HG02759 (cell line): ENCODE measurements at regions not wholly inside any gene's neighbourhood (a gene's known extent, or its start where the extent isn't known, plus 50 kb on each side); places are given as distances from the start of the nearest gene placed in this dataset.
"Not testable (repeated sequence)": the region's sequence is repeated elsewhere in the genome, so short reads cannot be mapped to it uniquely, and the experiment has no call there.

ENCODE experiments used
- ATAC-seq: cut with Tn5 transposase; IDR thresholded peaks from one replicate; pipeline ENCODE4 v1.9.1; 2021; ENCODE audit warnings: mild to moderate bottlenecking, moderate library complexity; ENCODE audit not compliant: unreplicated experiment

DNA sequence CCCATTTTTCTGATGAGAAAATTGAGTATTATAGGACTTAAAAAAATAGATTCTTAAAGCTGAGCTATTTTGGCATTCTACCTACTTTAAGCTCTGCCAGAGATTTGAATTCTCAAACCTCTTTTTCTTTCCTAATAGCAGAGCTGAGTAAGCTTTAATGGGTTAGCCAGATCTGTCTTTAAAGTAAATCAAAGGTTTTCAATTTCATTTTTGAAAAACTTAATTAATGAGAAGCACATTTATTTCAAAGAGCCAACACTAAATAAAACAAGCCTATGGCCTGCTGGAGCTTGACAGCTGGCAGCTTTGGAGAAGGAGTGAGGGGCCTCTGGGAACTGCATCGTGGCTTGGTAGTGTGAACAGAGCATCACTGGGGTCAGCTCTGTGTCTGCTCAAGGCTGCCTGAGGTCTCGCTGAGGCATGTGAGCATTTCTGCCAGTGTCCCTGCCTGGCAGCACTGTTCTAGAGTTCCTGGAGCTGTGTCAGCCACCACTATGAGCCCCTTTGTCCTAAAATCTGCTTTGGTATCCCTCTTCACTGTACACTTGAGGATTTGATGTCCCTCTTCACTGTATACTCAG lies 50.4 kb upstream of the PRSS23 start:
- no peak for ATAC-seq

DNA sequence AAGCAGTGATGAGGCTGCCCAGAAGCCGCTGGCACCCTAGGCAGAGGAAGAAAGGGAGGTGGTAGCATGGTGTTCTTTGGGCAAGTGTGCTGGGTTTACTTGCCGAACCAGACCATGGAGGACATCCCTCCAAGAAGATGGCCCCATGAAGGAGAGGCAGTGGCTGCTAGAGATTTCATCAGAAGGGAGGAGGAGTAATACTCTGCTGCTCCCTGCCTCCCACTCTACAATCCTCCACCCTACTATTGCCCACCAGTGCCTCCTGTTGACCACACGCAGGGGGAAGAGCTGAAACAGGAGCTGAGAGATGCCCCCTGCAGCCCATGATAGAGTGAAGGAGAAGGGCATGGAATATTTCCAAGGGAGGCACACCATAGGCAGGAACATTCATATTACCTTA lies 51.0 kb upstream of the PRSS23 start:
- ATAC-seq = no peak

DNA sequence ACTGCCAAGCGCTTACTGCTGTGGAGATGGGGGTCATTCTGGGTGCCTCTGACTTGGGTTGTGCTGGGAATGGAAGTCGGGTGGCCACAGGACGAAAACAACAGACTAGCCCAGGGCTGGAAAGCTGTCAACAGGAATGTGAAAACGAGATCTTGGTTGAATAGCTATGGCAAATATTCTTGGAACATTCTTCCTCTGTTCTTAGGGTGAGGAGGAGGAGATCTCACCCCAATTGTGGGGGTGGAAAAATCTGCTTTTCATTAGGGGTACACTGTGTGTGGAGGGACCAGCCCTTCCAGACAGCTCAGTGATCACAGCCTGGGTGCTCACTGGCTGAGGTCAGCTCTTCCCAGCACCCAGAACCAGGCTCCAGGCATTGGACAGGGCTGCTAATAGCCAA lies 52.0 kb upstream of the PRSS23 start:
- ATAC-seq = no peak

DNA sequence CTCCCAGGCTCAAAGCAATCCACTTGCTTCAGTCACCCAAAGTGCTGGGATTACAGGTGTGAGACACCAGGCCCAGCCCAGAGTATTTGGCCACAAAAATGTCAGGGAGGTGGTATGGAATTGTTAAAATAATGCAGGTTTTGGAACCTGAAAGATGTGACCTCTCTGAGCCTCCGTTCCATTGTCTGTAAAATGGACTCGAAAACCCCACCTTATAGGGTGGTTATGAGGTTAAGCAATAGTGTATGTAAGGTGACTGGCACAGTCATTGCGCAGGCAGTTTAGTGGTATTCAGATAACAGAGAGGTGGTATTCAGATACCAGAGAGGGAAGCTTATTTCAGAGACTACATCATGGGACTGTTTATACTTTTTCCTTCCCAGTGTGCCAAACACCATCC lies 52.5 kb upstream of the PRSS23 start:
- no peak for ATAC-seq

DNA sequence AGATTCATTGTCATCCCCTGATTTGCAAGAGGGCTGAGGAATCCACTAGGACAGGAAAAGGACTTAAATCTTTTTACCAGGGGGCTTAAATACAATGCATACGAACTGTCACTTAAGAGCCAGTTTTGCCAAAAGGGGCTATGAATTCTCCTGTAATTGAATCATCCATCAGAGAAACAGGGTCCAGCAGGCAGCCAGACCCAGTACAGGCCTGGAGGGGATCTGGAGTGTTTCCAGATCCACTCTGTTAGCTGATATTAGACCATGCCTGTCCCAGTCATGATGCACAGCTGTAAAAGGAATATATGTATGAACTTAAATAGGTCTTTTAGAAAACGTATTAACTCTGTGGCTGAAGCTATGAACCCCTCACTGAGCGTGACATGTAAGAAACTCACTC lies 53.8 kb upstream of the PRSS23 start:
- no peak for ATAC-seq

DNA sequence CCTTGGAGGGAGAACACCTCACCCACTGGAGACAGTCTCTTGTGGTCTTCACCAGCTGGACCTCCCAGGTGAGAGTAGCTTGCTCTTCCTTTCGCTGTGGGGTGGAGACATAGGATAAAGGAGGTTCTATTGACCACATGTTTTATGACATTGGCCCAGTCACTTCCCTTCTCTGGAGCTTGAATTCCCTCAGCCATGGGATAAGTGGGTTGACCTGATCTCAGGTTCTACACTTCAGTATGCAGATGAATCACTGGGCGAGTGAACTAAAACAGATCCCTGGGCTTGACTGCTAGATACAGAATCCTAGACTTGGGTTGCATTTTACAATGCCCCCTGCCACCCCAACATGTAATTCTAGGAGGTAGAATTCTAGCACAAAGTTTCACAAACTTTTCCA lies 54.8 kb upstream of the PRSS23 start:
- no peak for ATAC-seq

DNA sequence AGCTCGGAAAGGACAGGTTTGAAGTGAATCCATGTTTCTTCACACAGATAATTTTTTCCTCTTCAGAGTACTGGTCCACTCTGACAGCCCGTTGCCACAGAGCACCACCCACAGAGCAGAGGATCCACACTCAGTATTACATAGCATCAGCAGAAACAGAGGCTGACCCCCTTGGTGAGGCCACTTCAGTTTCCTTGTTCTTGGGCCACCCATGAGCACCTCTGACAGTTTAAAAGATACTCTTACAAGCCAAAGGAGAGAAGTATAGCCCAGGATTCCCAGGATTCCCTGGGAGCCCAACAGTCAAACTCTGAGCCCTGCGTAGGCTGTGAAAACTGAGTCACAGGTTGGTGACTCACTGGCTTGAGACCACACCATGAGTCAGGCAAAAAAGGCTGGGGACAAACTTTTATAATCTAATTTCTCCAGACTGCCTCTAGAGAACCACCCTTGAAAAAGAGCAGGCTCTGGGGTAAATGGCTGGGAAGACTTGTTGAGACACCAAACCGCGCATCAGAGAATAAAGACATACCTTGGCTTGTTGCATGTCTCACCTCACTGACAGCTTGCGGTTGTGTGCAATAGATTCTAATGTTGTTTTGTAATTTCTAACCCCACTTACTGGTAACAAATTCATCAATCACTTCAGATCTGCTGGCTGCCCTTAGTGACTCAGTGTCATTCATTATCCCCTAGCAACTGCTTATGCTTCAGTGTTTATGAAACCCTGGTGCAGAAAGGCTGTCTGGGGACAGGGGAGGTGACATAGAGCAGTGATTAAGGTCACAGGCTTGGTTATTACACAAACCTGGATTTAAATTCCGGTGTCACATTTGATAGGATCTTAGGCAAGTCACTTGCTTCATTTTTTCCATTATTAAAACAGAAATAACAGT lies 56.9 kb upstream of the PRSS23 start:
- peak; percentile 53 for ATAC-seq

DNA sequence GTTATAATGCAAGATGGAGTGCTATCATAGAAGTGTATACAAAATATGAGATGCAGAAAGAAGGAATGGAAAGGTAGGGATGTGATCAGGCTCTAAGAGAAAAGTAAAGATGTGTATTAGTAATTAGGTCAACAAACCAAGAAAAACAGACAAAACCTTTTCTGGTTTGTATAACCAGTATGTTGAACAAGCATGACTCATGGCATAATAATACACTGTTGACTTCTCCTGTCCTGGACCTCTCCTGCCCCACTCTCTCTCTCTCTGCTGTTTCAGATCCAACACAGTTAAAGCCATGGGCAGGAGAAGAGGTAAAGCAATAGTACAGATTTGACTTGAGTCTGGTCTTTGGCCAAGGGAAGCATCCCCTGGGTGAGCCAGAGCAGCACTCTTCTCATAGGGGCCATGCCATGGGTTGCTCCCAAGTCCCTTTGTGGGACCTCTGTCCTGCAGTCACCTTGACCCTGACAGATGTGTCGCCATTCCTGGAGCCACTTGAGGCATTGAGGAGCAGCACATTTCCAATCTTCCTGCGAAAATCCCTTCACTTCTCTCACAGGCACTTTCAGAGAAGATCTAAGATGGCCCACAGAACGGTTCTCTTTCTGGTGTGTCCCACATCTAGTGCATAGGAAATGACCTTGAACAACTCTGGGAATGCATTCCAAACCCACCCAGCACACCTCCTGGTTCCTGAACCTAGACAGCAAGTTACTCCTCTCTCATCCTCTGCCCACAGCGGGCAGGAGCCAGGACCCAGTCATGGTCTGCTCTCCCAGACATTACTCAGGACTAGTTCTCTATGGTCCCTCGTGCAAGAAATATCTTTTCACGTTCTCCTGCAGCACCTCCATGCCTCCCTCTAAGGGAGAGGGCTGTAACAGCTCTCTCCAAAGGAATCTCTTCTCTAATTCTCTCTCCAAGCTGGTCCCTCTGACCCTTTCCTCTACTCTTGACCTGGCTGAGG lies 58.2 kb upstream of the PRSS23 start:
- no peak for ATAC-seq

DNA sequence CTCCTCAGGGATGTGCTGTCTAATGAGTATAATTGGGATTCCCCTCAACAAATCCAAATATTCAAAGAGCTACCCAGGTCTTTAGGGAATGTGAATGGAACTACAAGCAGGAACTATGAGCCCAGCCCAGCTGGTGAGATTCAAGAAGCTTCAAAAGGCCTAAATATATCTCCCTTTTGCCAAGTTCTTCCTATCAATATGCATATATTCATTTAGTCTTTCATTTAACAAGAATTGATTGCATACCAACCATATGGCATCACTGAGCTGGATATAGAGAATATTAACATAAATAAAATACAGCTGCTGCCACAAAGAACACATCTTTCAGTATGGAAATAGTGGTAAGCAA lies 58.9 kb upstream of the PRSS23 start:
- ATAC-seq = no peak

DNA sequence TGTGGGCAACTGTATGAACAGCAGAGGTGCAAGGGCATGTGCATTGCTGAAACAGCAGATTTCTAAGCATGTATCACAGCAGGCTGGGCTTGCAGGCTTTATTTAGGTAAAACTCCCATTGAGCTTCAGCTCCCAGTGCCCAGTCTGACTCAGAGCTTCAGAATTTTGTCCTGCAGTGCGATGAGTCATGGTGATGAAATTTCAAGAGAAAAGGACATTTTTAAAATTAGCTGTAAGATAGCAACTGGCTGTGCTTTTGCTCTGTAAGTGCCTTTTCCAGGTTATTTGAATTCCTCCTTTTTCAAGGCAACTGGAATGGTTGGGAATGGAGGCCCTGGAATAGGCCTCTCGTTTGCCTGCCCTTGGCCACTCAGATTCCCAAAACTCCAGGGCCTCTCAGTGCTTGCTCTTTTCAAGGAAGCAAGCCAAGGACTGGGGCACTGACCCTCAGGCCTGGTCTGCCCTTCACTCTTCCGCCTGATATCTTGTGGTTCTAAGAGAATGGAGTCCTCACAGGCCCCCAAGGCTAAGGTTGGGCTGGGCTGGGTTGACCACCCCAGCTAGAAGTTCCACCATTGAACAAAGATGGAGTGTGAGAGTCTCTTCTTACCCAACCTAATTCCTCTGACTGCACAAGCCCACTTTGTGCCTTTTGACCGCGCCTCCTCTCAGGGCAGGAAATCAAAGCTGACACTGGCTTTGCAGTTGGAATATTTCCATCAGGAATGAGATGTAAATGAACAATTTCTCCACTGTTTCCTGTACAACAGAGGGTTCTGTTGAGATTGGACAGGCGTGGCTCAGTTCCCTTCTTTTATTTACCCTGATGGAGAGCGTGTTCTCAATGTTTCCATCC lies 59.5 kb upstream of the PRSS23 start:
- ATAC-seq = peak; percentile 41

DNA sequence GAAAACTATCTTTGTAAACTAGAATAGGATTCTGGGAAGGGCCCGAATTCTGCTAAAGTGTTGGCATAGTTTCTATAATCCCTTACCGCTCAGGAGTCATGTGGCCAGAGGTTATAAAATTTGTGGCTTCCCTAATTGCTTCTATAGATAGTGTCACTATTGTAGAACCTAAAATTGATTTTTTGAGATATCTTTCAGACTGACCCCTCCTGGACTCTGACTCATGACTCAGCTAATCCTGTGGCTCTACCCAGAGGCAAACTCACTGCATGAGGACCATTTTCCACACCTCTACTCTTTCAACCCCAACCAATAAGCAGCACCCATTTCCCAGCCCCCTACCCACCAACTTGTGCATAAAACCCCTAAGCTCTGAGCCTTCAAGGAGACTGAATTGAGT lies 61.8 kb upstream of the PRSS23 start:
- no peak for ATAC-seq

DNA sequence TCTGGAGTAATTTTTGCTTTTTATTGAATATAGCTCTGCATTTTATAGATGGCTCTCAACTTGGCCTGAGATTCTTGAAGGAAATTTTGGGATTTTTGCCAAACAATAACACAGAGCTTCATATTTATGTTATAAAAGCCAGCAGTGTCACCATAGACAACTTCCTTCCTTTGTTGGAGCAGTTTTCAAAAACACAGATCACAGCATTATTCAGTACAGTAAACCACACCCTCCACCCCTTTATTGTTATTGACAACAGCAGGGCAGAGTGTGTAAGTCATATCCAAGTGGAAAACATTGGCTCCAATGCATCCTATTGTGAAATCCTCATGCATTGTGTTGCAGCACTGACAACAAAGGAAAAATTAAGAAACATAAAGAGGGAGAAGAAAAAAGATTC lies 62.6 kb upstream of the PRSS23 start:
- ATAC-seq = no peak

DNA sequence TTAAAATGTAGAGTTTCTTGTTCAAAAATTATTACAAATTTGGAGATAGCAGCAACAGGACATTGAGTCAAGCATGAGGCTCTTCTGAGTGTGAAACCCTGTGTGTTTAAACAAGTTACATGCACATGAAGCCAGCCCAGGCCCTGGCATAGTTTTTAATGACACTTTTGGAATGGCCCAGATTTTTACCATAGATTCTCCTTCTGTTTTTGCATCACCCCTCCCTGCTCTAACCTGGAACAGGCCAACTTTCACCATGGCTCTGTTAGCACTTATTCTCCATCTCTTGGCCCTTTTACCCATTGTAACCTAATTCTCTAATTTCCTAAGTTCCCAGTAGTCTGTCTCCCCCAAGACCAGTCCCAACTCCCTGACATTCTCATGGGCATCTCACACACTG lies 63.1 kb upstream of the PRSS23 start:
- no peak for ATAC-seq

DNA sequence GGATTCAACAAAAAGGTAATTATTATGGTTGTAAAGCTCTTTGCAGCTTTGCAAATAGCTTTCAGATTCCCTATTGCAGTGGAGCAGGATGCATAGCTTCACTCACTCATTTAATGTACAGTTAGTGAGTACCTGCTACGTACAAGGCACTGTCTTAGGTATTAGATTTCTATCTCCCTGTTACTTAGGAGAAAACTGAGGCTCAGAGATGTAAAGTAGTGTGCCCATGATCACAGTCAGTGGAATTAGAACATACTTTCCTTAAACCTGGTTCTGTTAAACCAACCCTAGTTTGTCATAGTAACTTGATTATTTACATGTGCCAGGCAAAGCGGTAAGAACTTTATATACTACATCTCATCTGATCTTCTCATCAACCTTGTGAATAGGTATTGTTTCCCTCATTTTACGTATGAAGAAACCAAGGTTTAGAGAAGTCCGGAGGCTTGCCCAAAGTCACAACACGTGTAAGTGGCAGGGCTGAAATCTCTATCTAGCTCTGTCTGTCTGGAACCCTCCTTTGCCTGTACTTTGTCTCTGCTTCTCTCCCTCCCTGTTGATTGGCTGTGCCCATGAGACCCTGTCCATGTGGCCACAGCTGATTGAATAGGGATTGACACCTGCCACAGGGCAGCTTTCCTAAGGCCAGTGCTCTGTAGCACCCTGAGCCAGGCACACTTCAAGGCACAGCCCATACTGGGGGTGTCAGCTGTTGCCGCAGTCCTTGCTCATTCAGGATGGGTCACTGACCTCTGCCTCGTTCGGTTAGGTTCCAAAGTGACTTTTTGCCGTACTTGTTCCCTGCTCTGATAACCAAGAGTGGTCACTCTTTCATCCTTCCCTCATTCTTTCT lies 63.8 kb upstream of the PRSS23 start:
- ATAC-seq = no peak

DNA sequence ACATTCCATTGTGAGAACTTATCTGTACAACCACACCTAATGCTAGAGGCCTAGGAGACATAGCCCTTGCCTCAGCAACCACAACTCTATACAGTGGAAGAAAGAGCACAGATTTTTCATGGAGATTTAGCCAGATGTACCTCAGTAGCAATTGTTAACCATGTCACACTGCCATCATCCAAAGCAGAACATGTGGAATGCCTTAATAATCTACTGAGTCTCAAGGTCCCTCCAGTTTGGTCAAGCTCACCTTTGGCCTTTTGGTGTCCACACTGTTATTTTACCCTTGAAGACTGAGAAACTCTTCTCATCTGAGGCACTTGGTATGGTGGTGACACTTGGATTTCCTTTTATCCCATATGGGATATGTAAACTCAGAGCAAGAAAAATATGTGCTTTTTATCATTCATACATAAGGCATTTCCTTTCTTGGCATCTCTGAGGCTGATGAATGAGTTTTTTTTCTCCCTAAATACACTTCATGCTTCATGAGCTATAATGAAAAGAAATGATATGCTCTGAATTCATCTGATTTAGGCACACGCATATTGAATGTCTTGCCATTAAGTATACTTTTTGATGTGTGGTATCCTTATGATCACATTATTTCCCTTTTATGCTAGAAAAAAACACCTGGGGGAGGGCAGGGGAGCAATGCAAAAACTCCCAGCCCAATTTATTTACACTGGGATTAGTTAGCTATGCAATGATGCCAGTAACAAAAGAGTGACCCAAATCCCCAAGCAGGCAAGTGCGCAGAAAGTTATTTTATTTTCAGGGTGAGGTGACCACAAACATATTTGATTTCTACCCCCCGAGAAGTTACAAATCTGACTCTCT lies 63.3 kb upstream of the ME3 start:
- ATAC-seq = no peak

DNA sequence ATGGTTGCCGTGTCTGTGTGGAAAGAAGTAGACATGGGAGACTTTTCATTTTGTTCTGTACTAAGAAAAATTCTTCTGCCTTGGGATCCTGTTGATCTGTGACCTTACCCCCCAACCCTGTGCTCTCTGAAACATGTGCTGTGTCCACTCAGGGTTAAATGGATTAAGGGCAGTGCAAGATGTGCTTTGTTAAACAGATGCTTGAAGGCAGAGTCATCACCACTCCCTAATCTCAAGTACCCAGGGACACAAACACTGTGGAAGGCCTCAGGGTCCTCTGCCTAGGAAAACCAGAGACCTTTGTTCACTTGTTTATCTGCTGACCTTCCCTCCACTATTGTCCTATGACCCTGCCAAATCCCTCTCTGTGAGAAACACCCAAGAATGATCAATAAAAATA lies 60.3 kb upstream of the ME3 start:
- ATAC-seq = not testable (repeated sequence)

DNA sequence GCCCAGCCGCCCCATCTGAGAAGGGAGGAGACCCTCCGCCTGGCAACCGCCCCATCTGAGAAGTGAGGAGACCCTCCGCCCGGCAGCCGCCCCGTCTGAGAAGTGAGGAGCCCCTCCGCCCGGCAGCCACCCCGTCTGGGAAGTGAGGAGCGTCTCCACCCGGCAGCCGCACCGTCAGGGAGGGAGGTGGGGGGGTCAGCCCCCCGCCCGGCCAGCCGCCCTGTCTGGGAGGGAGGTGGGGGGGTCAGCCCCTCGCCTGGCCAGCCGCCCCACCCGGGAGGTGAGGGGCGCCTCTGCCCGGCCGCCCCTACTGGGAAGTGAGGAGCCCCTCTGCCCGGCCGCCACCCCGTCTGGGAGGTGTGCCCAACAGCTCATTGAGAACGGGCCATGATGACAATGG lies 59.9 kb upstream of the ME3 start:
- not testable (repeated sequence) for ATAC-seq

DNA sequence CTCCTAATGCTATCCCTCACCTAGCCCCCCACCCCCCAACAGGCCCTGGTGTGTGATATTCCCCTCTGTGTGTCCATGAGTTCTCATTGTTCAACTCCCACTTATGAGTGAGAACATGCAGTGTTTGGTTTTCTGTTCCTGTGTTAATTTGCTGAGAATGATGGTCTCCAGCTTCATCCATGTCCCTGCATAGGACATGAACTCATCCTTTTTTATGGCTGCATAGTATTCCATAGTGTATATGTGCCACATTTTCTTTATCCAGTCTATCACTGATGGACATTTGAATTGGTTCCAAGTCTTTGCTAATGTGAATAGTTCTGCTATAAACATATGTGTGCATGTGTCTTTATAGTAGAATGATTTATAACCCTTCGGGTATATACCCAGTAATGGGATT lies 57.2 kb upstream of the ME3 start:
- ATAC-seq = not testable (repeated sequence)

DNA sequence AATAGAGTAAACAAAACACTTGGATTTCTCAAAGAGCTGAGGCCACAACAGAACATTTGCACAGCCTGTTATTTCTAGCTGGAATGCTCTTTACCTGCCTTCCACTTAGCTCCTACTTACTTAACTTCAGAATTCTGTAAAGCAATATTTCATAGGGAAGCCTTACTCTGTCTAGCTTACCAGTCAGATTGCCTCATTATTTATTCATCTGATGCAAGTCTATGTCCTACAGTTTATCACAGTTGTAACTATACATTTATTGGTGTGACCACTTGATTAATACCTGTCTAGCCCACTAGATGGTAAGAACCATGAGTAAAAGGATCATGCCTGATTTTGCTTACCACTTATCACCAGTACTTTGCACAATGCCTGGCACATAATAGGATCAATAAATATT lies 56.1 kb upstream of the ME3 start:
- no peak for ATAC-seq
